AG09319 (cell line): ENCODE measurements at regions not wholly inside any gene's neighbourhood (a gene's known extent, or its start where the extent isn't known, plus 50 kb on each side); places are given as distances from the start of the nearest gene placed in this dataset.
"Not testable (repeated sequence)": the region's sequence is repeated elsewhere in the genome, so short reads cannot be mapped to it uniquely, and the experiment has no call there.

Experiments
- DNase-seq: peaks from one replicate; pipeline ENCODE4 v3.0.0-alpha.2; 2010; ENCODE audit warnings: low read depth; ENCODE audit errors: extremely low read depth
- CTCF ChIP-seq: IDR thresholded peaks from 2 replicates; pipeline ENCODE4 v1.5.1; 2011; ENCODE audit warnings: low read depth, mild to moderate bottlenecking, inconsistent platforms, low read length, moderate library complexity

GRCh38 chr20:51277961-51278360 lies 255.1 kb upstream of the KCNG1 start:
- TF ChIP-seq CTCF = no peak
- no peak for DNase-seq

- TF ChIP-seq CTCF = no peak
- DNase-seq = no peak
Measured at GRCh38 chr20:51276296-51276695, 253.4 kb upstream of the KCNG1 start.

GRCh38 chr20:51275826-51276225 lies 252.9 kb upstream of the KCNG1 start:
- DNase-seq = no peak
- TF ChIP-seq CTCF = no peak

GRCh38 chr20:51275181-51275580 lies 252.3 kb upstream of the KCNG1 start:
- no peak for TF ChIP-seq CTCF
- DNase-seq = no peak

GRCh38 chr20:51272401-51272800 lies 249.5 kb upstream of the KCNG1 start:
- TF ChIP-seq CTCF = no peak
- no peak for DNase-seq

- no peak for DNase-seq
- TF ChIP-seq CTCF = no peak
Measured at GRCh38 chr20:51271931-51272330, 249.0 kb upstream of the KCNG1 start.

GRCh38 chr20:51271289-51271688 lies 248.4 kb upstream of the KCNG1 start:
- not testable (repeated sequence) for DNase-seq

- no peak for TF ChIP-seq CTCF
- no peak for DNase-seq
Measured at GRCh38 chr20:51269671-51270070, 246.8 kb upstream of the KCNG1 start.
